ENCODE measurements at regions not wholly inside any gene's neighbourhood (a gene's known extent, or its start where the extent isn't known, plus 50 kb on each side); places are given as distances from the start of the nearest gene placed in this dataset.

DNA sequence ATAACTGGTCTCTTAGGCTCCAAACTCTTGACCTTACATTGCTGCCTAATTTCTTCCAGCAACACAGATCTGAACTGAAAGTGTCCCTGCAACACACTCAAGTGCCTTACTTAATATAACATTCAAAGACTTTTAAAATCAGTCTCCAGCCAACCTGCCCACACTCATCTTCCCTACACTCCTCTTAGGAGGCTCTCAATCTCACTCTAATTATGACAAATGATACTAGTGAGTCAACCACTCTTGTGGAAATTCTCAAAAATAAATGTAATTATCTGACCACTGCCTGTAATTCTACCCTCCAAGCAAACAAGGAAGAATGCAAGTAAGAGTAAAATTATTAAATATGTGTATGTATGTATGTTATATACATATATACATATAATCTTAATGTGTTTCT is 348.1 kb upstream of the MIR17HG start:
- no peak for TF ChIP-seq CTCF (IDR thresholded peaks at IDR 0.05; ENCODE audit: insufficient read depth, missing control alignments)
- DNase-seq (ENCODE audit: insufficient read length, low spot score) (no peak), FAIRE-seq (no peak)

DNA sequence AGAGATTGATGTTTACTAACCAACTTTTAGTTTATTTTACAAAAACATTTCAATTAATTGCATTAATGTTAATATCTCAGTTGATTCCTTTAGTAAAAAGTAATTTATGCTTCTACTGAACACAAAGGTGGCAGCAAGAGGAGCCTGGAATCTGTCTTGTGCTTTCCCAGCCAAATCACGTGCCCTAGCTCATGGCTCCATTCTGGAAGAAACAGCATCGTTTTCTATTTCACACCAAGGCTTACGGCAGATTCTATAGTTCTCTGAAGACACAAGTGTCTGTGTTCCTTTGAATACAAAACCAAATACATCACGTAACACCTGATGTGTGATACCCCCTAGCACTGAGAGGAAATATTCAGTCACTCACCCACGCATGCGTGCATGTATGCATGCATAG is 346.1 kb upstream of the MIR17HG start:
- TF ChIP-seq CTCF (IDR thresholded peaks at IDR 0.05; ENCODE audit: insufficient read depth, missing control alignments), result no peak
- FAIRE-seq (no peak), DNase-seq (ENCODE audit: insufficient read length, low spot score) (no peak)

DNA sequence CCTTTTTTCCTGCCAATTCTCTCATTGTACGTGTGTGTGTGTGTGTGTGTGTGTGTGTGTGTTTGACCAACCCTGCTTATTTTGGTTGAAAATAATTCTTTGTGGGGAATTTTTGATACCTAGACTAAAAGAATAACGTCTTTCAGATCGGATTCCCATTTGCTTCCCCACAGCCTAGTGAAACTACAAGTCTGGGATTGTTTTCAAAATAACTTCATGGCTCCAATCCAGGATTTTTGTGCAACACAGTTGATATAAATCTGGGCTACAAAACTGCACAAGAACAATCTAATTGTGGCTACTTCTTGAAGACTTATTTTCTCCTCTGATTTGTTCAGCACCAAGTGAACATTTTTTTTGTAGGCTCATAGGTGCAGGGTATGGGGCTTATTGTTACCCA is 332.8 kb upstream of the MIR17HG start:
- no peak for DNase-seq (ENCODE audit: insufficient read length, low spot score)
- no peak for FAIRE-seq
- no peak for TF ChIP-seq CTCF (IDR thresholded peaks at IDR 0.05; ENCODE audit: insufficient read depth, missing control alignments)

GRCh38 chr13:91017031-91017668 is 330.3 kb upstream of the MIR17HG start:
- peak; percentile 84 for FAIRE-seq

DNA sequence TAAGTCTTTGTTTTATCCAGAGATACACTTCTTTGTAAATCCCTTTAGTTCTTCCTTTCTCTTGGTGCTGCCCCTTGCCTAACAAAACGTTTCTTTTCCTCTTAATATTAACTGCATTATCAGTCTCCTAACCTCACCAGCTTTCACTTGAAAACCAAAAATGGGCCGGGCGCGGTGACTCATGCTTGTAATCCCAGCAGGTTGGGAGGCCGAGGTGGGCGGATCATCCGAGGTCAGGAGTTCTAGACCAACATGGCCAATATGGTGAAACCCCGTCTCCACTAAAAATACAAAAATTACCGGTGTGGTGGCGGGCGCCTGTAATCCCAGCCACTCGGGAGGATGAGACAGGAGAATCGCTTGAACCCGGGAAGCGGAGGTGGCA is 329.8 kb upstream of the MIR17HG start:
- no peak for DNase-seq (ENCODE audit: insufficient read length, low spot score)
- TF ChIP-seq CTCF (IDR thresholded peaks at IDR 0.05; ENCODE audit: insufficient read depth, missing control alignments), result no peak
- FAIRE-seq, result no peak

More at GRCh38 chr13:91017031-91017668, 330.3 kb upstream of the MIR17HG start:
- DNase-seq (ENCODE audit: insufficient read length, low spot score), result peak; percentile 20
- peak; percentile 90 for TF ChIP-seq CTCF (IDR thresholded peaks at IDR 0.05; ENCODE audit: insufficient read depth, missing control alignments)

DNA sequence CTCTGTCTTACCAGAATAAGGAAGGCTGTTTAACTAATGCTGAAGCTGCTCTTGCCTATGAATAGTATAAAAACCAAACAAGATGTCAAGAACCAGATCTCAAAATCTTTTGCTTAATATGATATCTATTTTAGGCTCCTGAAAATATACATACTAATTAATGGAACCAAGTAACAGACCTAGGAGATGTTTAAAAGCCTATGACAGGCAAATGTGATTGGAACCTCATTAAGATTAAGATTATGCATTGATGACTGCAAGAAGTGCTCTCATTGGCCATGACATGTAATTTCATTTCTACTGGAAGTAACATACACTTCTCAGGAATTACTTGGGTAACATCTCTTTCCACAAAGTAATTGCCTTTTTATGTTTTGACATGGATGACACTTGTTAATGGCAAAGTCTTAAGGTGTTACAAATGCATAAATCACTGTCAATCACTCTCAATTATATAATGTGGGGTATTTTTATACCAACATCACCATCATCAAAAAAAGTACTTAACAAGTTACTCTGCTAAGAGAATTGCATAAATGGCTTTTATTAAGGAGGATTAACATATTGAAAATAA is 326.9 kb upstream of the MIR17HG start:
- no peak for TF ChIP-seq CTCF (IDR thresholded peaks at IDR 0.05; ENCODE audit: insufficient read depth, missing control alignments)
- FAIRE-seq (peak; percentile 51), DNase-seq (ENCODE audit: insufficient read length, low spot score) (no peak)

GRCh38 chr13:91024157-91024792 is 323.2 kb upstream of the MIR17HG start:
- FAIRE-seq (no peak), DNase-seq (ENCODE audit: insufficient read length, low spot score) (no peak)
- no peak for TF ChIP-seq CTCF (IDR thresholded peaks at IDR 0.05; ENCODE audit: insufficient read depth, missing control alignments)
